WTC11 (cell line): ENCODE measurements at regions not wholly inside any gene's neighbourhood (a gene's known extent, or its start where the extent isn't known, plus 50 kb on each side); places are given as distances from the start of the nearest gene placed in this dataset.

Source experiments
- ATAC-seq: fragments of 200-7000 bp; cut with Tn5 transposase; 2 replicates; pipeline ENCODE4 v1.10.0; 2021; ENCODE audit warnings: mild to moderate bottlenecking, moderate library complexity
- CTCF ChIA-PET: fragments of 300-600 bp; sonication (Branson Sonifier 250); formaldehyde crosslinking; loops from one replicate; lab custom pipeline; 2021; ENCODE audit warnings: antibody characterized with exemption; lab: Charles Lee
- POLR2A ChIA-PET: fragments of 350-600 bp; sonication (Branson Sonifier 250); formaldehyde crosslinking; loops from one replicate; lab custom pipeline; 2021; ENCODE audit warnings: antibody characterized with exemption; lab: Charles Lee
- DNase-seq: peaks from one replicate; pipeline ENCODE4 v3.0.0; 2021; ENCODE audit warnings: low spot score
- H3K27ac Mint-ChIP-seq: 2 replicates; pipeline ENCODE4 v1.8.0; 2021; ENCODE audit warnings: mixed read lengths
- H3K27me3 Mint-ChIP-seq: 2 replicates; pipeline ENCODE4 v1.8.0; 2021; ENCODE audit warnings: low read depth, mild to moderate bottlenecking, moderate library complexity, mixed read lengths
- H3K36me3 Mint-ChIP-seq: 2 replicates; pipeline ENCODE4 v1.8.0; 2021; ENCODE audit warnings: mixed read lengths
- H3K4me1 Mint-ChIP-seq: 2 replicates; pipeline ENCODE4 v1.8.0; 2022; ENCODE audit warnings: mixed read lengths
- H3K4me3 Mint-ChIP-seq: 2 replicates; pipeline ENCODE4 v1.8.0; 2021; ENCODE audit warnings: mild to moderate bottlenecking, moderate library complexity, mixed read lengths
- H3K9me3 Mint-ChIP-seq: 2 replicates; pipeline ENCODE4 v1.8.0; 2021; ENCODE audit warnings: mixed read lengths
- ATF1 ChIP-seq: sonication (generic); formaldehyde crosslinking; IDR thresholded peaks from 2 replicates; pipeline ENCODE4 v1.8.1; 2023; ENCODE audit warnings: mild to moderate bottlenecking, moderate library complexity, missing genetic modification reagents
- CBFB ChIP-seq: sonication (generic); formaldehyde crosslinking; IDR thresholded peaks from 2 replicates; pipeline ENCODE4 v1.8.1; 2022; ENCODE audit warnings: mild to moderate bottlenecking, low read depth, missing genetic modification reagents
- FOXP1 ChIP-seq: sonication (generic); formaldehyde crosslinking; IDR thresholded peaks from 2 replicates; pipeline ENCODE4 v1.8.0; 2022; ENCODE audit warnings: missing genetic modification reagents, mild to moderate bottlenecking, moderate library complexity, borderline replicate concordance
- JUN ChIP-seq: sonication (generic); formaldehyde crosslinking; IDR thresholded peaks from 2 replicates; pipeline ENCODE4 v1.8.0; 2023; ENCODE audit warnings: mild to moderate bottlenecking, missing genetic modification reagents
- KAT7 ChIP-seq: sonication (generic); formaldehyde crosslinking; IDR thresholded peaks from 2 replicates; pipeline ENCODE4 v1.8.1; 2023; ENCODE audit warnings: missing genetic modification reagents, mild to moderate bottlenecking, borderline replicate concordance
- MXD4 ChIP-seq: fragments of 250-450 bp; sonication (Bioruptor Pico); IDR thresholded peaks from 2 replicates; pipeline ENCODE4 v1.8.0; 2021; ENCODE audit warnings: mild to moderate bottlenecking, moderate library complexity, borderline replicate concordance
- NFYB ChIP-seq: sonication (generic); formaldehyde crosslinking; conservative IDR thresholded peaks from 2 replicates; pipeline ENCODE4 v1.8.0; 2022; ENCODE audit warnings: low read depth, missing genetic modification reagents
- SP1 ChIP-seq: sonication (generic); formaldehyde crosslinking; conservative IDR thresholded peaks from 2 replicates; pipeline ENCODE4 v1.8.1; 2022; ENCODE audit warnings: missing genetic modification reagents
- TEAD1 ChIP-seq: sonication (generic); formaldehyde crosslinking; IDR thresholded peaks from 2 replicates; pipeline ENCODE4 v1.8.0; 2022; ENCODE audit warnings: mild to moderate bottlenecking, missing genetic modification reagents
- ZNF121 ChIP-seq: sonication (generic); formaldehyde crosslinking; IDR thresholded peaks from 2 replicates; pipeline ENCODE4 v1.8.0; 2023; ENCODE audit warnings: missing genetic modification reagents
- ZNF232 ChIP-seq: sonication (generic); formaldehyde crosslinking; IDR thresholded peaks from 2 replicates; pipeline ENCODE4 v1.8.0; 2022; ENCODE audit warnings: mild to moderate bottlenecking, missing genetic modification reagents
- TF ChIP-seq, protein P1 (sequence below): sonication (generic); formaldehyde crosslinking; IDR thresholded peaks from 2 replicates; pipeline ENCODE4 v1.8.1; 2022; ENCODE audit warnings: low read depth, mild to moderate bottlenecking, moderate library complexity, missing genetic modification reagents, borderline replicate concordance
- TF ChIP-seq, protein P2 (sequence below): sonication (generic); formaldehyde crosslinking; IDR thresholded peaks from 2 replicates; pipeline ENCODE4 v1.8.1; 2023; ENCODE audit warnings: mild to moderate bottlenecking, missing genetic modification reagents, borderline replicate concordance
- TF ChIP-seq, protein P3 (sequence below): sonication (generic); formaldehyde crosslinking; IDR thresholded peaks from 2 replicates; pipeline ENCODE4 v1.8.1; 2022; ENCODE audit warnings: mild to moderate bottlenecking, missing genetic modification reagents, moderate library complexity, borderline replicate concordance
- TF ChIP-seq, protein P4 (sequence below): sonication (generic); formaldehyde crosslinking; IDR thresholded peaks from 2 replicates; pipeline ENCODE4 v1.8.0; 2022; ENCODE audit warnings: mild to moderate bottlenecking, missing genetic modification reagents
- TF ChIP-seq, protein P5 (sequence below): sonication (generic); formaldehyde crosslinking; IDR thresholded peaks from 2 replicates; pipeline ENCODE4 v1.8.1; 2023; ENCODE audit warnings: mild to moderate bottlenecking, missing genetic modification reagents
- TF ChIP-seq, protein P6 (sequence below): sonication (generic); formaldehyde crosslinking; IDR thresholded peaks from 2 replicates; pipeline ENCODE4 v1.8.1; 2022; ENCODE audit warnings: missing genetic modification reagents, borderline replicate concordance
- TF ChIP-seq, protein P7 (sequence below): sonication (generic); formaldehyde crosslinking; IDR thresholded peaks from 2 replicates; pipeline ENCODE4 v1.8.1; 2023; ENCODE audit warnings: mild to moderate bottlenecking, missing genetic modification reagents, moderate library complexity
- TF ChIP-seq, protein P8 (sequence below): sonication (generic); formaldehyde crosslinking; IDR thresholded peaks from 2 replicates; pipeline ENCODE4 v1.8.0; 2022; ENCODE audit warnings: mild to moderate bottlenecking, missing genetic modification reagents

DNA sequence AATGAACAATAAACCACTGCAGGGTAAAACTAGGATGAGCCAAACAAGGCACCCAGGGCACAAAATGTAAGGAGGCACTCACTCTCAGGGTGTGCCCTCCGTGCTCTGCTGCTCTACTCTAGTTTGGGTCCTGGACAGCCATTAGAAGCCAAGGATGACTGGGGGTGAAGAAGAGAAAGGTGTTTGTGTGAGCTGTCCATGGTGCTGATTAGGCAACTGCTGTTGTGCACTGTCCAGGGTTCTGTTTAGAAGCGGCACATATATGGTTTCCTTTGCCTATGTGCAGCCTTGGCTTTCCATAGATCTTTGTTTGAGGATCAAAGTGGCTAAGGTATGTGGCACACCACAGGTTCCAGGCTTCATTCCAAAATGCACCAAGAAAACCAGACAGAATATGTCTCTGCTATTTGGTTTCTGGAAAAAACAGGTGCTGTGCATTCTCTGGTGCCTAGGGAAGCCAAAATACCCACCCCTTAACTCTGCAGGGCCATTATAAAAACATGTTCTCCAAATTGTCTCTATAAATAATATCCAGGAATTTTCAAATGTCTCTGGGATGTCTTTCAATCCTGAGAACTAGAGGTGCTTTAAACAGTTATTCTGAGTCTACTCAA, 123.5 kb downstream of the CBLN1 start (continued):
- TF ChIP-seq MXD4 (no peak), KAT7 (peak; percentile 87; the same call in 1 of the 2 replicates), SP1 (CRISPR knock-in tag) (peak; percentile 65), ATF1 (CRISPR knock-in tag) (peak; percentile 82; the same call in 1 of the 2 replicates), CBFB (CRISPR knock-in tag) (peak; percentile 74; the same call in 1 of the 2 replicates), TEAD1 (peak; percentile 96), ZNF232 (peak; percentile 97), ZNF121 (peak; percentile 68), JUN (CRISPR knock-in tag) (peak; percentile 99)
- TF ChIP-seq, protein P1, sequence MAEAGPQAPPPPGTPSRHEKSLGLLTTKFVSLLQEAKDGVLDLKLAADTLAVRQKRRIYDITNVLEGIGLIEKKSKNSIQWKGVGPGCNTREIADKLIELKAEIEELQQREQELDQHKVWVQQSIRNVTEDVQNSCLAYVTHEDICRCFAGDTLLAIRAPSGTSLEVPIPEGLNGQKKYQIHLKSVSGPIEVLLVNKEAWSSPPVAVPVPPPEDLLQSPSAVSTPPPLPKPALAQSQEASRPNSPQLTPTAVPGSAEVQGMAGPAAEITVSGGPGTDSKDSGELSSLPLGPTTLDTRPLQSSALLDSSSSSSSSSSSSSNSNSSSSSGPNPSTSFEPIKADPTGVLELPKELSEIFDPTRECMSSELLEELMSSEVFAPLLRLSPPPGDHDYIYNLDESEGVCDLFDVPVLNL (CRISPR knock-in tag) = peak; percentile 83; the same call in 1 of the 2 replicates
- TF ChIP-seq, protein P2, sequence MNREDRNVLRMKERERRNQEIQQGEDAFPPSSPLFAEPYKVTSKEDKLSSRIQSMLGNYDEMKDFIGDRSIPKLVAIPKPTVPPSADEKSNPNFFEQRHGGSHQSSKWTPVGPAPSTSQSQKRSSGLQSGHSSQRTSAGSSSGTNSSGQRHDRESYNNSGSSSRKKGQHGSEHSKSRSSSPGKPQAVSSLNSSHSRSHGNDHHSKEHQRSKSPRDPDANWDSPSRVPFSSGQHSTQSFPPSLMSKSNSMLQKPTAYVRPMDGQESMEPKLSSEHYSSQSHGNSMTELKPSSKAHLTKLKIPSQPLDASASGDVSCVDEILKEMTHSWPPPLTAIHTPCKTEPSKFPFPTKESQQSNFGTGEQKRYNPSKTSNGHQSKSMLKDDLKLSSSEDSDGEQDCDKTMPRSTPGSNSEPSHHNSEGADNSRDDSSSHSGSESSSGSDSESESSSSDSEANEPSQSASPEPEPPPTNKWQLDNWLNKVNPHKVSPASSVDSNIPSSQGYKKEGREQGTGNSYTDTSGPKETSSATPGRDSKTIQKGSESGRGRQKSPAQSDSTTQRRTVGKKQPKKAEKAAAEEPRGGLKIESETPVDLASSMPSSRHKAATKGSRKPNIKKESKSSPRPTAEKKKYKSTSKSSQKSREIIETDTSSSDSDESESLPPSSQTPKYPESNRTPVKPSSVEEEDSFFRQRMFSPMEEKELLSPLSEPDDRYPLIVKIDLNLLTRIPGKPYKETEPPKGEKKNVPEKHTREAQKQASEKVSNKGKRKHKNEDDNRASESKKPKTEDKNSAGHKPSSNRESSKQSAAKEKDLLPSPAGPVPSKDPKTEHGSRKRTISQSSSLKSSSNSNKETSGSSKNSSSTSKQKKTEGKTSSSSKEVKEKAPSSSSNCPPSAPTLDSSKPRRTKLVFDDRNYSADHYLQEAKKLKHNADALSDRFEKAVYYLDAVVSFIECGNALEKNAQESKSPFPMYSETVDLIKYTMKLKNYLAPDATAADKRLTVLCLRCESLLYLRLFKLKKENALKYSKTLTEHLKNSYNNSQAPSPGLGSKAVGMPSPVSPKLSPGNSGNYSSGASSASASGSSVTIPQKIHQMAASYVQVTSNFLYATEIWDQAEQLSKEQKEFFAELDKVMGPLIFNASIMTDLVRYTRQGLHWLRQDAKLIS = 0 out of 2 replicates have a peak, but pooled peaks have one; percentile 60
- TF ChIP-seq, protein P3, sequence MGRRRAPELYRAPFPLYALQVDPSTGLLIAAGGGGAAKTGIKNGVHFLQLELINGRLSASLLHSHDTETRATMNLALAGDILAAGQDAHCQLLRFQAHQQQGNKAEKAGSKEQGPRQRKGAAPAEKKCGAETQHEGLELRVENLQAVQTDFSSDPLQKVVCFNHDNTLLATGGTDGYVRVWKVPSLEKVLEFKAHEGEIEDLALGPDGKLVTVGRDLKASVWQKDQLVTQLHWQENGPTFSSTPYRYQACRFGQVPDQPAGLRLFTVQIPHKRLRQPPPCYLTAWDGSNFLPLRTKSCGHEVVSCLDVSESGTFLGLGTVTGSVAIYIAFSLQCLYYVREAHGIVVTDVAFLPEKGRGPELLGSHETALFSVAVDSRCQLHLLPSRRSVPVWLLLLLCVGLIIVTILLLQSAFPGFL (CRISPR knock-in tag) = peak; percentile 97
- TF ChIP-seq, protein P4, sequence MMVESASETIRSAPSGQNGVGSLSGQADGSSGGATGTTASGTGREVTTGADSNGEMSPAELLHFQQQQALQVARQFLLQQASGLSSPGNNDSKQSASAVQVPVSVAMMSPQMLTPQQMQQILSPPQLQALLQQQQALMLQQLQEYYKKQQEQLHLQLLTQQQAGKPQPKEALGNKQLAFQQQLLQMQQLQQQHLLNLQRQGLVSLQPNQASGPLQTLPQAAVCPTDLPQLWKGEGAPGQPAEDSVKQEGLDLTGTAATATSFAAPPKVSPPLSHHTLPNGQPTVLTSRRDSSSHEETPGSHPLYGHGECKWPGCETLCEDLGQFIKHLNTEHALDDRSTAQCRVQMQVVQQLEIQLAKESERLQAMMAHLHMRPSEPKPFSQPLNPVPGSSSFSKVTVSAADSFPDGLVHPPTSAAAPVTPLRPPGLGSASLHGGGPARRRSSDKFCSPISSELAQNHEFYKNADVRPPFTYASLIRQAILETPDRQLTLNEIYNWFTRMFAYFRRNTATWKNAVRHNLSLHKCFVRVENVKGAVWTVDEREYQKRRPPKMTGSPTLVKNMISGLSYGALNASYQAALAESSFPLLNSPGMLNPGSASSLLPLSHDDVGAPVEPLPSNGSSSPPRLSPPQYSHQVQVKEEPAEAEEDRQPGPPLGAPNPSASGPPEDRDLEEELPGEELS (CRISPR knock-in tag) = peak; percentile 99
- TF ChIP-seq, all 79 proteins: peak for 55

DNA sequence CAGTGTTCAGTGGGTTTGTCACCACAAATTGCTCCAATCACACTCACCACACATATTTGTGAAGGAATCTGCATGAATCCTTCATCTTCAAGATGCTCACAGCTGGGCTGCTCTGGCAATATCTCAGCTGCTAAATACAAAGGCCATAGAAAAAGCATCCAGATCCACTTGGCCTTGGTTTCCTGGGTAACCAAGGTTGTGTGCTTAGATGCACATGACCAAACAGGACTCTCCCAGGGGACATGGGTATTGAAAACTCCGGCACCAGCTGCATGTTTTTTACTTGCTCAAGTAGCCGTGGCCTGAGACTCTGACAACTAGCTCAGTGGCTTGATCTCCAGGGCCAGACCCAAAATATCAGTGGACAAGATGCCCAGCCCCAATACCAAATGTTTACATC, 131.3 kb downstream of the CBLN1 start:
- H3K27ac Mint-ChIP-seq = no peak overlapping the region
- POLR2A ChIA-PET = no interaction called here
- H3K4me1 Mint-ChIP-seq = no peaks in the 10 kb centered on the region
- no peaks in the 10 kb centered on the region for H3K36me3 Mint-ChIP-seq
- CTCF ChIA-PET = interaction anchor here (0.6 kb wide), 1 partner anchor 92 kb away, joined by 3 read pairs; no protein-coding TSS in a partner anchor
- no peak overlapping the region for H3K4me3 Mint-ChIP-seq
- ATAC-seq (no peak), DNase-seq (no peak)
- TF ChIP-seq, protein P5, sequence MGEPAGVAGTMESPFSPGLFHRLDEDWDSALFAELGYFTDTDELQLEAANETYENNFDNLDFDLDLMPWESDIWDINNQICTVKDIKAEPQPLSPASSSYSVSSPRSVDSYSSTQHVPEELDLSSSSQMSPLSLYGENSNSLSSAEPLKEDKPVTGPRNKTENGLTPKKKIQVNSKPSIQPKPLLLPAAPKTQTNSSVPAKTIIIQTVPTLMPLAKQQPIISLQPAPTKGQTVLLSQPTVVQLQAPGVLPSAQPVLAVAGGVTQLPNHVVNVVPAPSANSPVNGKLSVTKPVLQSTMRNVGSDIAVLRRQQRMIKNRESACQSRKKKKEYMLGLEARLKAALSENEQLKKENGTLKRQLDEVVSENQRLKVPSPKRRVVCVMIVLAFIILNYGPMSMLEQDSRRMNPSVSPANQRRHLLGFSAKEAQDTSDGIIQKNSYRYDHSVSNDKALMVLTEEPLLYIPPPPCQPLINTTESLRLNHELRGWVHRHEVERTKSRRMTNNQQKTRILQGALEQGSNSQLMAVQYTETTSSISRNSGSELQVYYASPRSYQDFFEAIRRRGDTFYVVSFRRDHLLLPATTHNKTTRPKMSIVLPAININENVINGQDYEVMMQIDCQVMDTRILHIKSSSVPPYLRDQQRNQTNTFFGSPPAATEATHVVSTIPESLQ = no peak
- TF ChIP-seq, protein P6, sequence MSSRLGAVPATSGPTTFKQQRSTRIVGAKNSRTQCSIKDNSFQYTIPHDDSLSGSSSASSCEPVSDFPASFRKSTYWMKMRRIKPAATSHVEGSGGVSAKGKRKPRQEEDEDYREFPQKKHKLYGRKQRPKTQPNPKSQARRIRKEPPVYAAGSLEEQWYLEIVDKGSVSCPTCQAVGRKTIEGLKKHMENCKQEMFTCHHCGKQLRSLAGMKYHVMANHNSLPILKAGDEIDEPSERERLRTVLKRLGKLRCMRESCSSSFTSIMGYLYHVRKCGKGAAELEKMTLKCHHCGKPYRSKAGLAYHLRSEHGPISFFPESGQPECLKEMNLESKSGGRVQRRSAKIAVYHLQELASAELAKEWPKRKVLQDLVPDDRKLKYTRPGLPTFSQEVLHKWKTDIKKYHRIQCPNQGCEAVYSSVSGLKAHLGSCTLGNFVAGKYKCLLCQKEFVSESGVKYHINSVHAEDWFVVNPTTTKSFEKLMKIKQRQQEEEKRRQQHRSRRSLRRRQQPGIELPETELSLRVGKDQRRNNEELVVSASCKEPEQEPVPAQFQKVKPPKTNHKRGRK (CRISPR knock-in tag) = no peak
- TF ChIP-seq, protein P7, sequence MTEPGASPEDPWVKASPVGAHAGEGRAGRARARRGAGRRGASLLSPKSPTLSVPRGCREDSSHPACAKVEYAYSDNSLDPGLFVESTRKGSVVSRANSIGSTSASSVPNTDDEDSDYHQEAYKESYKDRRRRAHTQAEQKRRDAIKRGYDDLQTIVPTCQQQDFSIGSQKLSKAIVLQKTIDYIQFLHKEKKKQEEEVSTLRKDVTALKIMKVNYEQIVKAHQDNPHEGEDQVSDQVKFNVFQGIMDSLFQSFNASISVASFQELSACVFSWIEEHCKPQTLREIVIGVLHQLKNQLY (CRISPR knock-in tag) = no peak
- TF ChIP-seq, protein P8, sequence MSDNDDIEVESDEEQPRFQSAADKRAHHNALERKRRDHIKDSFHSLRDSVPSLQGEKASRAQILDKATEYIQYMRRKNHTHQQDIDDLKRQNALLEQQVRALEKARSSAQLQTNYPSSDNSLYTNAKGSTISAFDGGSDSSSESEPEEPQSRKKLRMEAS = no peak
- TF ChIP-seq KAT7 (no peak), NFYB (CRISPR knock-in tag) (no peak), FOXP1 (CRISPR knock-in tag) (no peak)
- peaks cover 7% of the 10 kb centered on the region for H3K9me3 Mint-ChIP-seq
- H3K27me3 Mint-ChIP-seq = no peaks in the 10 kb centered on the region; the same call in 1 of the 2 replicates
